ENCODE measurements at regions not wholly inside any gene's neighbourhood (a gene's known extent, or its start where the extent isn't known, plus 50 kb on each side); places are given as distances from the start of the nearest gene placed in this dataset.

DNA sequence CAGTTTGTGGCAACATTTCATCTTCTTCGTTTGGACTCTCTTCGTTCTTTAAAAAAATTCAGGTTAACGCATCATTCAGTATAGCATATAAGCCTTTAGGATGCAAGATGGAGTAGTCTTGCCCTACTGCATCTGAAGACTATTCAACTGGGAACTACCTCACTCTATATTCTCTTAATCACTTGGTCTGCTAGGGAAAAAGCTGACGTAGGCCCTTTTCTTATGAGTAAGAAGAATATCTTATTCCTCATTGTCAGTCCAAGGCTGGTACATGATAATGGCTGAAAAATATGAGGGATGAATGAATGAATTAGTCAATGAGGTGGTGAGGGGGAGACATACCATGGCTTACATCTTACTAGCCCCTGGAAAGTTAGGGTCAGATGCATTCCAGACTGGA lies 294.2 kb downstream of the GPATCH2 start:
- Histone ChIP-seq H3K4me3 (no peak overlapping the region), H3K27ac (no peak overlapping the region)
- DNase-seq (ENCODE audit: low spot score): no peak
- TF ChIP-seq, protein P1, sequence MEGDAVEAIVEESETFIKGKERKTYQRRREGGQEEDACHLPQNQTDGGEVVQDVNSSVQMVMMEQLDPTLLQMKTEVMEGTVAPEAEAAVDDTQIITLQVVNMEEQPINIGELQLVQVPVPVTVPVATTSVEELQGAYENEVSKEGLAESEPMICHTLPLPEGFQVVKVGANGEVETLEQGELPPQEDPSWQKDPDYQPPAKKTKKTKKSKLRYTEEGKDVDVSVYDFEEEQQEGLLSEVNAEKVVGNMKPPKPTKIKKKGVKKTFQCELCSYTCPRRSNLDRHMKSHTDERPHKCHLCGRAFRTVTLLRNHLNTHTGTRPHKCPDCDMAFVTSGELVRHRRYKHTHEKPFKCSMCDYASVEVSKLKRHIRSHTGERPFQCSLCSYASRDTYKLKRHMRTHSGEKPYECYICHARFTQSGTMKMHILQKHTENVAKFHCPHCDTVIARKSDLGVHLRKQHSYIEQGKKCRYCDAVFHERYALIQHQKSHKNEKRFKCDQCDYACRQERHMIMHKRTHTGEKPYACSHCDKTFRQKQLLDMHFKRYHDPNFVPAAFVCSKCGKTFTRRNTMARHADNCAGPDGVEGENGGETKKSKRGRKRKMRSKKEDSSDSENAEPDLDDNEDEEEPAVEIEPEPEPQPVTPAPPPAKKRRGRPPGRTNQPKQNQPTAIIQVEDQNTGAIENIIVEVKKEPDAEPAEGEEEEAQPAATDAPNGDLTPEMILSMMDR (IDR thresholded peaks at IDR 0.05): no peak

- H3K27ac ChIP-seq: no peak overlapping the region
- DNase-seq (ENCODE audit: low spot score): no peak
- TF ChIP-seq, protein P1 (IDR thresholded peaks at IDR 0.05): peak; percentile 35
- no peak overlapping the region for H3K4me3 ChIP-seq
Measured at GRCh38 chr1:217333939-217334338, 297.0 kb downstream of the GPATCH2 start.

- TF ChIP-seq, protein P1 (IDR thresholded peaks at IDR 0.05): no peak
- H3K4me3 ChIP-seq: no peak overlapping the region
- peak overlapping the region in 1 of 2 donors; percentile 57 for H3K27ac ChIP-seq
- no peak for DNase-seq (ENCODE audit: low spot score)
Measured at GRCh38 chr1:217332431-217333065, 298.3 kb downstream of the GPATCH2 start.

DNA sequence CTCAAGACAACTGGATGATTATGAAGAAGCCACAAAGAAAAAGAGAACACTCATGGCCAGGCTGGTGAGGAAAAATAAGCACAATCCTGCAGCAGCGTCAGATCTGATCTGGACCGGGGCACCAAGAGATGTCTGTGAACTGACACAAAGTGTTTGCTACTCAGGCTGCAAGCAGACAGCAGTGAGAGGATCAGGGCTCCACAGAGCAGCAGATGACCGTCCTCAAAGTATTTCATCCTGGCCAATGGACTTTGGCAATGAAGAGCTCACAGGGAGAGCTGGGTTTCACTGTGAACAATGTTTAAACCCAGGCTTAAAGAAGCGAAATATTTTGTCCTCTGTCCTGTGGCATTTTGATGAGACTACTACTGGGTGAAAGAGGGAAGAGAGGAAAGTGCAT lies 299.2 kb downstream of the GPATCH2 start:
- no peak for DNase-seq (ENCODE audit: low spot score)
- Histone ChIP-seq H3K4me3 (no peak overlapping the region), H3K27ac (peak overlapping the region in 1 of 2 donors; percentile 57)
- TF ChIP-seq, protein P1 (IDR thresholded peaks at IDR 0.05): no peak

GRCh38 chr1:217327901-217328300 lies 303.0 kb downstream of the GPATCH2 start:
- DNase-seq (ENCODE audit: low spot score): no peak
- TF ChIP-seq, protein P1 (IDR thresholded peaks at IDR 0.05): no peak
- Histone ChIP-seq H3K27ac (no peak overlapping the region), H3K4me3 (no peak overlapping the region)

- no peak overlapping the region for H3K27ac ChIP-seq
- DNase-seq (ENCODE audit: low spot score): no peak
- TF ChIP-seq, protein P1 (IDR thresholded peaks at IDR 0.05): no peak
- no peak overlapping the region for H3K4me3 ChIP-seq
Measured at GRCh38 chr1:217322834-217323233, 308.1 kb downstream of the GPATCH2 start.

GRCh38 chr1:217315346-217315745 lies 315.5 kb downstream of the GPATCH2 start:
- DNase-seq (ENCODE audit: low spot score): no peak
- no peak overlapping the region for H3K4me3 ChIP-seq
- H3K27ac ChIP-seq: no peak overlapping the region
- TF ChIP-seq, protein P1 (IDR thresholded peaks at IDR 0.05): no peak
